Epithelial cell of proximal tubule (primary cell): ENCODE measurements at regions not wholly inside any gene's neighbourhood (a gene's known extent, or its start where the extent isn't known, plus 50 kb on each side); places are given as distances from the start of the nearest gene placed in this dataset.
"Not testable (repeated sequence)": the region's sequence is repeated elsewhere in the genome, so short reads cannot be mapped to it uniquely, and the experiment has no call there.

Source experiments
- DNase-seq: peaks from one replicate; pipeline ENCODE4 v3.0.0-alpha.2; 2011; ENCODE audit warnings: low read depth
- H3K4me3 ChIP-seq: 2 replicates; pipeline ENCODE4 v1.5.1; 2011; ENCODE audit warnings: low read depth, mild to moderate bottlenecking, low read length
- TF ChIP-seq, protein P1 (sequence below): conservative IDR thresholded peaks from 2 replicates; pipeline ENCODE4 v1.5.1; 2012; ENCODE audit warnings: low read depth, mild to moderate bottlenecking, low read length

DNA sequence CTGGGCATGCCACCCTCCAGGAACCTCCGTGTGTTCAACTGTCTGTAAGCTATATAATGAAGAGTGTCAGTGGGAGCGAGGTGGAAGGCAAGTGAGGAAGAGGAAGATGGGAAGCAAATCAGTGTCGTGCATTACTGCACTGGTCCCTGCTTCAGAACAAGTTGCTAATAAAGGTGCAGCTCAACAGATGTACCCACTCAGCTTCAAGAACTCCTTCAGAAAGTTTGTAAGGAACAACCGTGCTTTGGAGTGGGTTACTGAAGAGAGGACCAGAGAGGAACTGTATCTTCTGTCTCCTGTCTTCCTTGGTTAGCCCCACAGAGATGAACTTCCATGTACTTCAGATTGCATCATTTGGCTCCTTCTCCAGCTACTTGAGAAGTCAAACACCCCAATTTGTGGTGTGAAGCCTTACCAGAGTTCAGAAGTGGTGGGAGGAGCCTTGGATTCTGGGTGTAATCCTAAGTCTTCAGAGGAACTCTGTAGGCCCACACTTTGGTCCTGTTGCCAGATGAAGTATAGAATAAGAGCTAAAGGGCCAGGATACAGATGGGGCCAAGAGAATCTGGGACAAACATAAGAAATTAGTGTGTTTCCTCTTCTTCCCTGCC, 290.5 kb upstream of the PROX1 start:
- H3K4me3 ChIP-seq, result no peak overlapping the region
- TF ChIP-seq, protein P1, sequence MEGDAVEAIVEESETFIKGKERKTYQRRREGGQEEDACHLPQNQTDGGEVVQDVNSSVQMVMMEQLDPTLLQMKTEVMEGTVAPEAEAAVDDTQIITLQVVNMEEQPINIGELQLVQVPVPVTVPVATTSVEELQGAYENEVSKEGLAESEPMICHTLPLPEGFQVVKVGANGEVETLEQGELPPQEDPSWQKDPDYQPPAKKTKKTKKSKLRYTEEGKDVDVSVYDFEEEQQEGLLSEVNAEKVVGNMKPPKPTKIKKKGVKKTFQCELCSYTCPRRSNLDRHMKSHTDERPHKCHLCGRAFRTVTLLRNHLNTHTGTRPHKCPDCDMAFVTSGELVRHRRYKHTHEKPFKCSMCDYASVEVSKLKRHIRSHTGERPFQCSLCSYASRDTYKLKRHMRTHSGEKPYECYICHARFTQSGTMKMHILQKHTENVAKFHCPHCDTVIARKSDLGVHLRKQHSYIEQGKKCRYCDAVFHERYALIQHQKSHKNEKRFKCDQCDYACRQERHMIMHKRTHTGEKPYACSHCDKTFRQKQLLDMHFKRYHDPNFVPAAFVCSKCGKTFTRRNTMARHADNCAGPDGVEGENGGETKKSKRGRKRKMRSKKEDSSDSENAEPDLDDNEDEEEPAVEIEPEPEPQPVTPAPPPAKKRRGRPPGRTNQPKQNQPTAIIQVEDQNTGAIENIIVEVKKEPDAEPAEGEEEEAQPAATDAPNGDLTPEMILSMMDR, result no peak
- DNase-seq, result no peak

DNA sequence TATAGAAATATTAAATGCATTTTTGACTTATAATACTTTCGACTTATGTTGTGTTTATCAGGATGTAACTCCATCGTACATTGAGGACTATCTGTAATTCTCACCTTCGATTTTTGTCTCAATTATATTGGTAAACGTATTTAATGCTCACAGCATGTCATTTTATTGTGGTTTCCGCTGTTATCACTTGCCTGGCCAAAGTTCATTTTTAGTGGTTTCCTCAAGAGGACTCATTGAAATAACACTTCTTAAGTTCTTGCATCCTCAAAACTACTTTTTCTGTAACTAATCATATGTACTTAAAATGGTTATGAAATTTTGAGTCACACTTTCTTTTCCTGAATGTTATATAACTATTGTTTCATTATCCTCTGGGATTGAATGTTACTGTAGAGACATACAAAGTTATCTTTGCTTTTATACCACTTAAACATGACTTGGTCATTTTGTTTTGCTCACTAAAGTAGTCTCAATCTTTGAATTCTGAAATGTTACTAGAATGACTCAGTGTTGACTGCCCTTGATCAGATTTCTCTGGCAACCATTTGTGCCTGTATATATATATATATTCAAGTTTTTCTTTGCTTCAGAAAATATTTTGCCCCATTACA, 289.6 kb upstream of the PROX1 start:
- H3K4me3 ChIP-seq, result no peak overlapping the region
- DNase-seq, result no peak
- TF ChIP-seq, protein P1, result no peak

GRCh38 chr1:213702703-213703102, 285.1 kb upstream of the PROX1 start:
- DNase-seq, result no peak
- no peak overlapping the region for H3K4me3 ChIP-seq
- TF ChIP-seq, protein P1, result no peak

GRCh38 chr1:213704941-213705340, 282.8 kb upstream of the PROX1 start:
- no peak overlapping the region for H3K4me3 ChIP-seq
- TF ChIP-seq, protein P1, result no peak
- no peak for DNase-seq

DNA sequence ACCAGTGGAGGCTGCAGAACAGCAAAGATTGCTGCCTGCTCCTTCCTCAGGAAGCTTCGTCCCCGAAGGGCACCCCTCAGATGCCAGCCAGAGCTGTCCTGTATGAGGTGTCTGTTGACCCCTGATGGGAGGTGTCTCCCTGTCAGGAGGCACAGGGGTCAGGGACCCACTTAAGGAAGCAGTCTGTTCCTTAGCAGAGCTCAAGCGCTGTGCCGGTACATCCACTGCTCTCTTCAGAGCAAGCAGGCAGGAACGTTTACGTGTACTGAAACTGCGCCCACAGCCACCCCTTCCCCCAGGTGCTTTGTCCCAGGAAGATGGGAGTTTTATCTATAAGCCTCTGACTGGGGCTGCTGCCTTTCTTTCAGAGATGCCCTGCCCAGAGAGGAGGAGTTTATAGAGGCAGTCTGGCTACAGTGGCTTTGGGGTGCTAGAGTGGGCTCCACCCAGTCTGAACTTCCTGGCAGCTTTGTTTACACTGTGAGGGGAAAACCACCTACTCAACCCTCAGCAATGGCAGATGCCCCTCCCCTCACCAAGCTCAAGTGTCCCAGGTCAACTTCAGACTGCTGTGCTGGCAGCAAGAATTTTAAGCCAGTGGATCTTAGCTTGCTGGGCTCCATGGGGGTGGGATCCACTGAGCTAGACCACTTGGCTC, 275.8 kb upstream of the PROX1 start:
- DNase-seq, result not testable (repeated sequence)

GRCh38 chr1:213714645-213715044, 273.1 kb upstream of the PROX1 start:
- TF ChIP-seq, protein P1, result no peak
- no peak overlapping the region for H3K4me3 ChIP-seq
- DNase-seq, result no peak

More for the DNA sequence above, 275.8 kb upstream of the PROX1 start:
- not testable (repeated sequence) for H3K4me3 ChIP-seq

- H3K4me3 ChIP-seq, result no peak overlapping the region
- TF ChIP-seq, protein P1, result no peak
- DNase-seq, result no peak
These were observed 272.6 kb upstream of the PROX1 start for GRCh38 chr1:213715182-213715581.
